ENCODE measurements at regions not wholly inside any gene's neighbourhood (a gene's known extent, or its start where the extent isn't known, plus 50 kb on each side); places are given as distances from the start of the nearest gene placed in this dataset.

DNA sequence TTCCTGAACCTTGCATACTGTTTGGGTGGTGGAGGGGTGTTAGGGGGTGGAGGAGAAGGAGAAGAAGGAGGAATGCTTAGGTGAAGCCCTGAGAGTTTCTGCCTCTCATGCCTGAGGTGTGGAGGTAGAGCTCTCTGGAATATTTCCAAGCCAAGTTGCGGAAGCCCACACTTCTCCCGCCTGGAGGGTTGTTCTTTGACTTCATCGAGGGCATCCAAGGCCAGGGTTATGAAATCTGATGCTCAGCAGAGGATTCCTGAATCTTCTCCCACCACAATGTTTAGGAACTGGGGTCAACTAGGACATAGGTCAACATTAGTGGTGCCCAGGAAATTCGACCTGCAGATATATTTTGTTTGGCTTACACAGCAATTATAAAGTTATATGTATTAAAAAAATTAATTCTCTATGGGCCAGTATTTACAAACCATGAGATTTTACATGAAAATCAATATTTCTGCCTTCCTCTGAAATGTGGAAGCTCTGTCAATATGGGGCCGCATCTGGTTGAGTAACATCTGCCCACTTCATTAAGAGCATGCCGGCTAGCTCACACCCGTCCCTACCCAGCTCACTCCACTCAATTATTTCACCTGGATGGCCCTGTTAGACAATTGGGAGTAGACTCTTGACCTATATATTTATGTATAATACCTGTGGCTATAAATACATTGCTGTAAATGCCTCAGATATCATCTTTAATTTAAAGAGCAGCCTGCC lies 257.1 kb upstream of the ZFP64 start:
- no peak overlapping the region for H3K4me3 Mint-ChIP-seq
- H3K27ac Mint-ChIP-seq, result no peak overlapping the region
- H3K9me3 Mint-ChIP-seq, result no peaks in the 10 kb centered on the region
- H3K27me3 Mint-ChIP-seq (ENCODE audit: insufficient read depth), result no peaks in the 10 kb centered on the region
- no peak for DNase-seq (ENCODE audit: low spot score)
- no peaks in the 10 kb centered on the region for H3K4me1 Mint-ChIP-seq (ENCODE audit: low read depth)
- intact Hi-C loops (cut with micrococcal nuclease), result no loop called here
- no peaks in the 10 kb centered on the region for H3K36me3 Mint-ChIP-seq (ENCODE audit: low read depth)

GRCh38 chr20:52447225-52447551 lies 255.6 kb upstream of the ZFP64 start:
- no peaks in the 10 kb centered on the region for H3K4me1 Mint-ChIP-seq (ENCODE audit: low read depth)
- DNase-seq (ENCODE audit: low spot score), result no peak
- intact Hi-C loops (cut with micrococcal nuclease), result no loop called here
- no peaks in the 10 kb centered on the region for H3K9me3 Mint-ChIP-seq
- no peaks in the 10 kb centered on the region for H3K36me3 Mint-ChIP-seq (ENCODE audit: low read depth)
- no peaks in the 10 kb centered on the region for H3K27me3 Mint-ChIP-seq (ENCODE audit: insufficient read depth)
- no peak overlapping the region for H3K27ac Mint-ChIP-seq
- H3K4me3 Mint-ChIP-seq, result no peak overlapping the region

DNA sequence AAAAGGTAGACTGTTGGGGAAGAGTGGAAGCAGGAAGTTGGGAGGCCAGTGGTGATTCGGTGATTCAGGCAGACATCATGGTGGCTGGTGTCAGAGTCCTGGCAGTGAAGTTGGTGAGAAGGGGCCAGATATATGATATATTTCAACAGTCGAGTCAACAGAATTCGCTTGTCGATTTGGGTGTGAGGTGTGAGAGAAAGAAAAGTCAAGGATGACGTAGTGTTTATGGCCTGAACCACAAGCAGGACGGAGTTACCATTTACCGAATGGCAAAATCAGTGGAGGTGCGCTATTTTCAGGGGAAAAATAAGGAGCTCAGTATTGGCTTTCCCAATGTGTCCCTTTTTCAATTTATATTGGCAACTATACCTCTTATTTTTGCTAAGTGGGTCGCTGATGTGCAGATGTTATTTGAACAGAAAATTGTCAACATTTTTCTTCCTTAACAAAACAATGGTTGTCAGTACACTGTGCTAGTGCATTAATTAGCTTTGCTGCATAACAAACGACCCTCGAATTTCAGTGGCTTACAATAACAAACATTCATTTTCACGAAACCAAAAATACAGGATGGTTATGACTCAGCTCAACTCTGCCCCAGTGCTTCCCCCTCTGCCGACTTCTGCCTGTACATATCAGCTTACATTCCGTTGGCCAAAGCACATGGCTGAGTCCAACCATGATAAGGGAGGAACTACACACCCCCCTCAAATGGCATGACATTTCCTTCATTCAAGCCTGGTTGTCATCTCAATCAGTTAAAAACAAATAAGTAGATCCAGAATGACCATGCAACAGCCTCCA lies 255.0 kb upstream of the ZFP64 start:
- H3K27ac Mint-ChIP-seq, result no peak overlapping the region
- H3K36me3 Mint-ChIP-seq (ENCODE audit: low read depth), result no peaks in the 10 kb centered on the region
- no peaks in the 10 kb centered on the region for H3K4me1 Mint-ChIP-seq (ENCODE audit: low read depth)
- H3K4me3 Mint-ChIP-seq, result no peak overlapping the region
- intact Hi-C loops (cut with micrococcal nuclease), result no loop called here
- H3K27me3 Mint-ChIP-seq (ENCODE audit: insufficient read depth), result no peaks in the 10 kb centered on the region
- DNase-seq (ENCODE audit: low spot score), result no peak
- no peaks in the 10 kb centered on the region for H3K9me3 Mint-ChIP-seq

DNA sequence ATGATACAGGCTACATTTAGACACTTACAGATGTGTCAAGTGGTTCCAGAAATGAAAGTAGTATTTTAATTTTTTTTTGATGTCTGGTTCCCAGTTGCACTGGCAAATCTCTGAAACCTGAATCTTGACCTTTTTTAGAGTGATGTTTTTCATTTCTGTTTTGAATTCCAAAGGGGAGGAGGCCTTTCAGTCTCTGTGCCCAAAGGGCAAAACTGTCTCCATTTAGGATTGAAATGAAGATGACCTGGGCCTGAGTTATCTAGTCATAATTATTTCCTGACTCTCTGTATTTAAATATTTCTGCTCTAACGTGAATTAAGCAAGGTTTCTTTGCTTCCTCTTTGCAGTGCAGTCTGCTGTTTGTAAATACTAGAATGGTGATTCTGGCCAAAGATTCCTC lies 252.9 kb upstream of the ZFP64 start:
- no peaks in the 10 kb centered on the region for H3K4me1 Mint-ChIP-seq (ENCODE audit: low read depth)
- H3K27me3 Mint-ChIP-seq (ENCODE audit: insufficient read depth), result no peaks in the 10 kb centered on the region
- H3K9me3 Mint-ChIP-seq, result no peaks in the 10 kb centered on the region
- DNase-seq (ENCODE audit: low spot score), result no peak
- no peak overlapping the region for H3K27ac Mint-ChIP-seq
- H3K36me3 Mint-ChIP-seq (ENCODE audit: low read depth), result no peaks in the 10 kb centered on the region
- intact Hi-C loops (cut with micrococcal nuclease), result no loop called here
- no peak overlapping the region for H3K4me3 Mint-ChIP-seq

- no peak overlapping the region for H3K4me3 Mint-ChIP-seq
- no peaks in the 10 kb centered on the region for H3K9me3 Mint-ChIP-seq
- no peak for DNase-seq (ENCODE audit: low spot score)
- no peaks in the 10 kb centered on the region for H3K27me3 Mint-ChIP-seq (ENCODE audit: insufficient read depth)
- H3K27ac Mint-ChIP-seq, result no peak overlapping the region
- H3K36me3 Mint-ChIP-seq (ENCODE audit: low read depth), result no peaks in the 10 kb centered on the region
- no peaks in the 10 kb centered on the region for H3K4me1 Mint-ChIP-seq (ENCODE audit: low read depth)
- intact Hi-C loops (cut with micrococcal nuclease), result no loop called here
These were observed 252.3 kb upstream of the ZFP64 start for GRCh38 chr20:52443874-52444273.

- no peaks in the 10 kb centered on the region for H3K36me3 Mint-ChIP-seq (ENCODE audit: low read depth)
- H3K27ac Mint-ChIP-seq, result no peak overlapping the region
- intact Hi-C loops (cut with micrococcal nuclease), result no loop called here
- no peak overlapping the region for H3K4me3 Mint-ChIP-seq
- no peaks in the 10 kb centered on the region for H3K9me3 Mint-ChIP-seq
- no peaks in the 10 kb centered on the region for H3K27me3 Mint-ChIP-seq (ENCODE audit: insufficient read depth)
- no peaks in the 10 kb centered on the region for H3K4me1 Mint-ChIP-seq (ENCODE audit: low read depth)
- no peak for DNase-seq (ENCODE audit: low spot score)
These were observed 250.1 kb upstream of the ZFP64 start for GRCh38 chr20:52441710-52442109.

GRCh38 chr20:52439375-52439774 lies 247.8 kb upstream of the ZFP64 start:
- Mint-ChIP-seq H3K27ac (no peak overlapping the region), H3K4me3 (no peak overlapping the region), H3K9me3 (no peaks in the 10 kb centered on the region), H3K36me3 (ENCODE audit: low read depth) (no peaks in the 10 kb centered on the region), H3K4me1 (ENCODE audit: low read depth) (no peaks in the 10 kb centered on the region), H3K27me3 (ENCODE audit: insufficient read depth) (no peaks in the 10 kb centered on the region)
- intact Hi-C loops (cut with micrococcal nuclease), result no loop called here
- no peak for DNase-seq (ENCODE audit: low spot score)

DNA sequence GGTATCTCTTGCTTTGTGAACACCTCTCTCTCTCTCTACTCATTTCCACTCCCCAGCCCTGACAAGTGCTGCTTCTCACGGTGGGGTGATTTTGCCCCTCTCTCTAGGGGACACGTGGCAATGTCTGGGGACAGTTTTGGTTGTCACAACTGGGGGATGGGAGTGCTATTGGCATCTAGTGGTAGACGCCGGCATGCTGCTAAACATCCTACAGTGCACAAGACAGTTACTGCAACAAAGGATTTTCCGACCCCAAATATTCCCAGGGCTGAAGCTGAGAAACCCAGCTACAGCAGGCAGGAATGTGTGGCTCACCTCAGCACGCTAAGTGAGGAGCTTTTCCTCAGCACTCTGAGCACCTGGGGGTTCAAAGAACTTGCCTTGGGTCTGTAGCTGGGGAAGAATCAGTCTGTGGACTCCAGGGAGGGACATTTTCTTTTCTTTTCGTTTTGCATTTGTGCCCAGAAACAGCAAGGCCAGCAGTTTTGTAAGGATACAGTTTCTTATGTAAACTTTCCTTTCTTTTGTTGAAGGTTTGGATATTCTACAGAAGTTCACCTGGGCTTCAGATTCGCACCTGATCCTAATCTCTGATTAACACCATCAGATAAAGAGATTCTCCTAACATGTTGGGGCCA lies 246.9 kb upstream of the ZFP64 start:
- Mint-ChIP-seq H3K27ac (no peak overlapping the region), H3K4me1 (ENCODE audit: low read depth) (no peaks in the 10 kb centered on the region), H3K4me3 (no peak overlapping the region), H3K27me3 (ENCODE audit: insufficient read depth) (no peaks in the 10 kb centered on the region), H3K9me3 (no peaks in the 10 kb centered on the region), H3K36me3 (ENCODE audit: low read depth) (no peaks in the 10 kb centered on the region)
- intact Hi-C loops (cut with micrococcal nuclease), result no loop called here
- no peak for DNase-seq (ENCODE audit: low spot score)

GRCh38 chr20:52434453-52434852 lies 242.9 kb upstream of the ZFP64 start:
- DNase-seq (ENCODE audit: low spot score), result no peak
- H3K4me1 Mint-ChIP-seq (ENCODE audit: low read depth), result no peaks in the 10 kb centered on the region
- no peak overlapping the region for H3K27ac Mint-ChIP-seq
- peaks cover 13% of the 10 kb centered on the region for H3K9me3 Mint-ChIP-seq
- intact Hi-C loops (cut with micrococcal nuclease), result no loop called here
- no peaks in the 10 kb centered on the region for H3K27me3 Mint-ChIP-seq (ENCODE audit: insufficient read depth)
- no peak overlapping the region for H3K4me3 Mint-ChIP-seq
- H3K36me3 Mint-ChIP-seq (ENCODE audit: low read depth), result no peaks in the 10 kb centered on the region

- H3K36me3 Mint-ChIP-seq (ENCODE audit: low read depth), result peaks cover 3% of the 10 kb centered on the region
- H3K4me3 Mint-ChIP-seq, result no peak overlapping the region
- no peaks in the 10 kb centered on the region for H3K27me3 Mint-ChIP-seq (ENCODE audit: insufficient read depth)
These were observed 242.5 kb upstream of the ZFP64 start for GRCh38 chr20:52434041-52434425.

GRCh38 chr20:52433326-52434040 lies 241.9 kb upstream of the ZFP64 start:
- H3K9me3 Mint-ChIP-seq, result peaks cover 21% of the 10 kb centered on the region
- no peaks in the 10 kb centered on the region for H3K4me1 Mint-ChIP-seq (ENCODE audit: low read depth)
- H3K27ac Mint-ChIP-seq, result no peak overlapping the region
- H3K27me3 Mint-ChIP-seq (ENCODE audit: insufficient read depth), result no peaks in the 10 kb centered on the region
- no peak for DNase-seq (ENCODE audit: low spot score)
- no peak overlapping the region for H3K4me3 Mint-ChIP-seq
- peaks cover 3% of the 10 kb centered on the region for H3K36me3 Mint-ChIP-seq (ENCODE audit: low read depth)
- intact Hi-C loops (cut with micrococcal nuclease), result no loop called here

More at GRCh38 chr20:52434041-52434425, 242.5 kb upstream of the ZFP64 start:
- Mint-ChIP-seq H3K27ac (no peak overlapping the region), H3K9me3 (peaks cover 17% of the 10 kb centered on the region), H3K4me1 (ENCODE audit: low read depth) (no peaks in the 10 kb centered on the region)
- intact Hi-C loops (cut with micrococcal nuclease), result no loop called here
- DNase-seq (ENCODE audit: low spot score), result no peak

DNA sequence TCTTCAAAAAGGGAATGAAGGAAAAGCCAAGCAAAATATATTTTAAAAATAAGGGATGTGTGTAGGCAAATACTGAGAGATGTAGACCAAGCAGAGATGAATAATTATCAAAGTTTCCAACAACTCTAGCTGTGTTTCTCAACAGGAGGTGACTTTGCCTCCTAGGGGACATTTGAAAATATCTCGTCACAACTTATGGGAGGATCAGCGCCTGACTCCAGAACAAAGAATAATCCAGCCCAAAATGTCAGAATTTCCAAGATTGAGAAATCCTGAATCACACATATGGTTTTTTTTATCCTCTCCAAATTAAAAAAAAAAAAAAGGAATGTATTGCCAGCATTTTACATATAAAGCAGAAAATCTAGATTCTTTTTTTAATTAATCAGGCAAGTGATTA lies 241.2 kb upstream of the ZFP64 start:
- intact Hi-C loops (cut with micrococcal nuclease), result no loop called here
- H3K9me3 Mint-ChIP-seq, result peaks cover 23% of the 10 kb centered on the region
- H3K27ac Mint-ChIP-seq, result no peak overlapping the region
- no peak for DNase-seq (ENCODE audit: low spot score)
- H3K4me1 Mint-ChIP-seq (ENCODE audit: low read depth), result no peaks in the 10 kb centered on the region
- no peaks in the 10 kb centered on the region for H3K27me3 Mint-ChIP-seq (ENCODE audit: insufficient read depth)
- no peak overlapping the region for H3K4me3 Mint-ChIP-seq
- H3K36me3 Mint-ChIP-seq (ENCODE audit: low read depth), result peaks cover 3% of the 10 kb centered on the region

- no peak for DNase-seq (ENCODE audit: low spot score)
- Mint-ChIP-seq H3K4me1 (ENCODE audit: low read depth) (no peaks in the 10 kb centered on the region), H3K36me3 (ENCODE audit: low read depth) (peaks cover 3% of the 10 kb centered on the region), H3K4me3 (no peak overlapping the region), H3K9me3 (peaks cover 29% of the 10 kb centered on the region), H3K27me3 (ENCODE audit: insufficient read depth) (no peaks in the 10 kb centered on the region), H3K27ac (no peak overlapping the region)
- intact Hi-C loops (cut with micrococcal nuclease), result no loop called here
These were observed 237.4 kb upstream of the ZFP64 start for GRCh38 chr20:52429029-52429428.

Data from activated T-helper 1 cell treated with anti-CD3 and anti-CD28 coated beads, Interleukin-12 subunit alpha, Interleukin-12 subunit beta, Interleukin-2, Interleukin-4 antibody, amounts not matched to agents 30 ng/mL and 10 ng/mL and 1 ng/mL, durations not matched to agents 14 hours and 24 hours and 36 hours (primary cell).